OCI-LY1 (cell line): ENCODE measurements at regions not wholly inside any gene's neighbourhood (a gene's known extent, or its start where the extent isn't known, plus 50 kb on each side); places are given as distances from the start of the nearest gene placed in this dataset.

Experiments
- EZH2 ChIP-seq: fragments of 200-600 bp; sonication (generic), shearing (Covaris generic); IDR thresholded peaks from 2 replicates; pipeline ENCODE4 v1.8.0; 2017; ENCODE audit warnings: borderline replicate concordance, mixed run types, mild to moderate bottlenecking, antibody characterized with exemption, low read length, moderate library complexity, mixed read lengths
- TF ChIP-seq, protein P1 (sequence below): fragments of 200-600 bp; sonication (generic), shearing (Covaris generic); IDR thresholded peaks from 2 replicates; pipeline ENCODE4 v1.5.1; 2017; ENCODE audit warnings: mild to moderate bottlenecking, antibody characterized with exemption, low read length, moderate library complexity, mixed read lengths

DNA sequence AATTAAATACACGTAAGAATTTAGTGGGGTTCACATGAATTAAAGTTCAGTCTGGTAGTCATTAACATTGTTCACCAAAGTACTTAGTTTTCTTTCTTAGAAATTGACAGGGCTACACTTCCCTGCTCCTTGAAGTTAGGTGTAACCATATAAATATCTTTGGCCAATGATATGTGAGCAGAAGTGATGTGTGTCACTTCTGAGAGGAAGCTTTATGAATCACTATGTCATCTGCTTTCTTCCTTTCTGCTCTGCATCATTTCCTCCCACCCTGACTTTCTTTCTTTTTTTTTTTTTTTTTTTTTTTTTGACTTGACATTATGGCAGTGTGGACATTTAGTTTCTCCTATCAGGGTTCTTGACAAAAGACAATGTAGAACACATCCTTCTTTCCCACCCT, 156.2 kb upstream of the COL8A1 start:
- TF ChIP-seq, protein P1, sequence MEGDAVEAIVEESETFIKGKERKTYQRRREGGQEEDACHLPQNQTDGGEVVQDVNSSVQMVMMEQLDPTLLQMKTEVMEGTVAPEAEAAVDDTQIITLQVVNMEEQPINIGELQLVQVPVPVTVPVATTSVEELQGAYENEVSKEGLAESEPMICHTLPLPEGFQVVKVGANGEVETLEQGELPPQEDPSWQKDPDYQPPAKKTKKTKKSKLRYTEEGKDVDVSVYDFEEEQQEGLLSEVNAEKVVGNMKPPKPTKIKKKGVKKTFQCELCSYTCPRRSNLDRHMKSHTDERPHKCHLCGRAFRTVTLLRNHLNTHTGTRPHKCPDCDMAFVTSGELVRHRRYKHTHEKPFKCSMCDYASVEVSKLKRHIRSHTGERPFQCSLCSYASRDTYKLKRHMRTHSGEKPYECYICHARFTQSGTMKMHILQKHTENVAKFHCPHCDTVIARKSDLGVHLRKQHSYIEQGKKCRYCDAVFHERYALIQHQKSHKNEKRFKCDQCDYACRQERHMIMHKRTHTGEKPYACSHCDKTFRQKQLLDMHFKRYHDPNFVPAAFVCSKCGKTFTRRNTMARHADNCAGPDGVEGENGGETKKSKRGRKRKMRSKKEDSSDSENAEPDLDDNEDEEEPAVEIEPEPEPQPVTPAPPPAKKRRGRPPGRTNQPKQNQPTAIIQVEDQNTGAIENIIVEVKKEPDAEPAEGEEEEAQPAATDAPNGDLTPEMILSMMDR, result no peak
- no peak for TF ChIP-seq EZH2
